GM12878 (cell line): ENCODE measurements at regions not wholly inside any gene's neighbourhood (a gene's known extent, or its start where the extent isn't known, plus 50 kb on each side); places are given as distances from the start of the nearest gene placed in this dataset.

Source experiments
- CEBPZ ChIP-seq: fragments of 150-350 bp; IDR thresholded peaks from 2 replicates; pipeline ENCODE4 v1.6.1; 2016; ENCODE audit warnings: low read depth, low read length
- EGR1 ChIP-seq, 2 experiments: IDR thresholded peaks; 1 replicate in 1 of 2; 2 replicates in 1 of 2; pipeline ENCODE4 v1.6.1; 2011 to 2012; ENCODE audit warnings: low read depth in 2 of 2, low read length in 2 of 2, borderline replicate concordance in 1 of 2, mild to moderate bottlenecking in 1 of 2, moderate library complexity in 1 of 2
- EZH2 ChIP-seq: IDR thresholded peaks from 2 replicates; pipeline ENCODE4 v1.6.1; 2012; ENCODE audit warnings: low read depth, mild to moderate bottlenecking, control low read depth, inconsistent platforms, low read length, borderline replicate concordance; ENCODE audit not compliant: control insufficient read depth
- JUND ChIP-seq: IDR thresholded peaks from 2 replicates; pipeline ENCODE4 v1.6.1; 2012; ENCODE audit warnings: low read depth, mild to moderate bottlenecking, low read length, improper control_type of control experiment, moderate library complexity
- POLR2AphosphoS5 ChIP-seq: IDR thresholded peaks from 2 replicates; pipeline ENCODE4 v1.6.1; 2011; ENCODE audit warnings: mild to moderate bottlenecking, low read length, inconsistent platforms
- REST ChIP-seq: IDR thresholded peaks from 2 replicates; pipeline ENCODE4 v1.6.1; 2012; ENCODE audit warnings: mild to moderate bottlenecking, low read depth, low read length
- SMAD1 ChIP-seq: fragments of 450-650 bp; IDR thresholded peaks from 2 replicates; pipeline ENCODE4 v1.6.1; 2018; ENCODE audit warnings: mild to moderate bottlenecking, low read depth; ENCODE audit not compliant: partially characterized antibody
- SUZ12 ChIP-seq: fragments of 200-600 bp; sonication (generic); IDR thresholded peaks from one replicate; pipeline ENCODE4 v1.6.1; 2018; ENCODE audit warnings: antibody characterized with exemption, mild to moderate bottlenecking; ENCODE audit not compliant: unreplicated experiment
- USF2 ChIP-seq: IDR thresholded peaks from 2 replicates; pipeline ENCODE4 v1.6.1; 2011; ENCODE audit warnings: low read depth, low read length, improper control_type of control experiment, borderline replicate concordance
- YY1 ChIP-seq: IDR thresholded peaks from 2 replicates; pipeline ENCODE4 v1.6.1; 2011; ENCODE audit warnings: low read depth, mild to moderate bottlenecking, low read length
- TF ChIP-seq, protein P1 (sequence below): IDR thresholded peaks from 2 replicates; pipeline ENCODE4 v1.6.1; 2012; ENCODE audit warnings: low read depth, low read length, improper control_type of control experiment
- TF ChIP-seq, protein P2 (sequence below), 3 experiments: IDR thresholded peaks in 2 of 3; conservative IDR thresholded peaks in 1 of 3; 2 replicates each; pipeline ENCODE4 v1.5.1; 2011; ENCODE audit warnings: low read depth in 3 of 3, low read length in 3 of 3, mild to moderate bottlenecking in 3 of 3, control low read depth in 2 of 3, moderate library complexity in 2 of 3, inconsistent platforms in 1 of 3, mixed read lengths in 1 of 3; ENCODE audit not compliant: control insufficient read depth in 2 of 3, insufficient read depth in 1 of 3; ENCODE audit errors: extremely low read depth in 1 of 3
- TF ChIP-seq, protein P3 (sequence below): IDR thresholded peaks from 2 replicates; pipeline ENCODE4 v1.6.1; 2012; ENCODE audit warnings: low read depth, low read length, improper control_type of control experiment

DNA sequence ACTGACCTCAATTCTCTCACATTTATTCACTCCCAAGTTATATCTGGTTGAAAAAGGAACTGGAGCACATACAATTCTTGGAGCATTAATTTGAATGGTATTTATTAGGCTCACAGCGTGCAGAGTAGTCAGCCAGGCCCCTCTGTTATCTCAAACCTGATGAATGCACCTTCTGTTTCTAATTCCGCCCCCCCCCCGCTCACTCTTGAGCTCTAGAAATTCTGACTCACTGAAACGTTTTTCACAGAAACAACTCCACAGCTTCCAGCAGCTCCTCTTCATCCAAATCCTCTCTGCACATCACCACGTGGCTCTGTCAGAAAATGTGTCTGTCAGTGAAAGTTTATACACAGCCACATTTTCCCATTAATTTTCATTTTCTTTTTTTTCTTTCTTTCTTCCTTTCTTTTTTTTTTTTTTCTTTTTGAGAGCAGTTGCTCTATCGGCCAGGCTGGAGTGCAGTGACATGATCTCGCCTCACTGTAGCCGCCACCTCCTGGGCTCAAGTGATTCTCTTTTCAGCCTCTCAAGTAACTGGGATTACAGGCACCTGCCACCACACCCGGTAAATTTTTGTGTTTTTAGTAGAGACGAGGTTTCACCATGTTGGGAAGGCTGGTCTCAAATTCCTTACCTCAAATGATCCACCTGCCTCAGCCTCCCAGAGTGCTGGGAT lies 109.4 kb downstream of the TBXT start:
- TF ChIP-seq USF2 (no peak), POLR2AphosphoS5 (no peak), SMAD1 (no peak), CEBPZ (no peak), EGR1 (IDR thresholded peaks at IDR 0.05; ENCODE audit: borderline replicate concordance in 1 of 2, low read depth in 2 of 2, low read length in 2 of 2) (no peak), EZH2 (no peak), JUND (no peak), REST (no peak), YY1 (no peak), SUZ12 (no peak)
- TF ChIP-seq, protein P1, sequence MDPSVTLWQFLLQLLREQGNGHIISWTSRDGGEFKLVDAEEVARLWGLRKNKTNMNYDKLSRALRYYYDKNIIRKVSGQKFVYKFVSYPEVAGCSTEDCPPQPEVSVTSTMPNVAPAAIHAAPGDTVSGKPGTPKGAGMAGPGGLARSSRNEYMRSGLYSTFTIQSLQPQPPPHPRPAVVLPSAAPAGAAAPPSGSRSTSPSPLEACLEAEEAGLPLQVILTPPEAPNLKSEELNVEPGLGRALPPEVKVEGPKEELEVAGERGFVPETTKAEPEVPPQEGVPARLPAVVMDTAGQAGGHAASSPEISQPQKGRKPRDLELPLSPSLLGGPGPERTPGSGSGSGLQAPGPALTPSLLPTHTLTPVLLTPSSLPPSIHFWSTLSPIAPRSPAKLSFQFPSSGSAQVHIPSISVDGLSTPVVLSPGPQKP: no peak
- TF ChIP-seq, protein P2, sequence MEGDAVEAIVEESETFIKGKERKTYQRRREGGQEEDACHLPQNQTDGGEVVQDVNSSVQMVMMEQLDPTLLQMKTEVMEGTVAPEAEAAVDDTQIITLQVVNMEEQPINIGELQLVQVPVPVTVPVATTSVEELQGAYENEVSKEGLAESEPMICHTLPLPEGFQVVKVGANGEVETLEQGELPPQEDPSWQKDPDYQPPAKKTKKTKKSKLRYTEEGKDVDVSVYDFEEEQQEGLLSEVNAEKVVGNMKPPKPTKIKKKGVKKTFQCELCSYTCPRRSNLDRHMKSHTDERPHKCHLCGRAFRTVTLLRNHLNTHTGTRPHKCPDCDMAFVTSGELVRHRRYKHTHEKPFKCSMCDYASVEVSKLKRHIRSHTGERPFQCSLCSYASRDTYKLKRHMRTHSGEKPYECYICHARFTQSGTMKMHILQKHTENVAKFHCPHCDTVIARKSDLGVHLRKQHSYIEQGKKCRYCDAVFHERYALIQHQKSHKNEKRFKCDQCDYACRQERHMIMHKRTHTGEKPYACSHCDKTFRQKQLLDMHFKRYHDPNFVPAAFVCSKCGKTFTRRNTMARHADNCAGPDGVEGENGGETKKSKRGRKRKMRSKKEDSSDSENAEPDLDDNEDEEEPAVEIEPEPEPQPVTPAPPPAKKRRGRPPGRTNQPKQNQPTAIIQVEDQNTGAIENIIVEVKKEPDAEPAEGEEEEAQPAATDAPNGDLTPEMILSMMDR (IDR thresholded peaks at IDR 0.05 in 2 of 3, conservative IDR thresholded peaks at IDR 0.05 in 1 of 3; ENCODE audit: control insufficient read depth in 2 of 3, extremely low read depth in 1 of 3, insufficient read depth in 1 of 3, low read depth in 3 of 3, low read length in 3 of 3): no peak
- TF ChIP-seq, protein P3, sequence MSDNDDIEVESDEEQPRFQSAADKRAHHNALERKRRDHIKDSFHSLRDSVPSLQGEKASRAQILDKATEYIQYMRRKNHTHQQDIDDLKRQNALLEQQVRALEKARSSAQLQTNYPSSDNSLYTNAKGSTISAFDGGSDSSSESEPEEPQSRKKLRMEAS: no peak
